Activated CD8-positive, alpha-beta T cell treated with anti-CD3 and anti-CD28 coated beads for 36 hours (primary cell): ENCODE measurements at regions not wholly inside any gene's neighbourhood (a gene's known extent, or its start where the extent isn't known, plus 50 kb on each side); places are given as distances from the start of the nearest gene placed in this dataset.

Experiments
- ATAC-seq: fragments of 200-7000 bp; cut with Tn5 transposase; one replicate; pipeline ENCODE4 v1.10.0; 2021; ENCODE audit warnings: mild to moderate bottlenecking, moderate library complexity
- CTCF ChIA-PET: fragments of 350-600 bp; sonication (Branson Sonifier 250); formaldehyde crosslinking; loops from one replicate; lab custom pipeline; 2021; ENCODE audit warnings: antibody characterized with exemption; lab: Charles Lee
- POLR2A ChIA-PET: fragments of 350-600 bp; sonication (Branson Sonifier 250); formaldehyde crosslinking; loops from one replicate; lab custom pipeline; 2021; ENCODE audit warnings: antibody characterized with exemption; lab: Charles Lee
- DNase-seq: peaks from one replicate; pipeline ENCODE4 v3.0.0-alpha.2; 2020
- H3K27ac Mint-ChIP-seq: one replicate; pipeline ENCODE4 v1.8.0; 2021; ENCODE audit warnings: mild to moderate bottlenecking, mixed read lengths
- H3K27me3 Mint-ChIP-seq: one replicate; pipeline ENCODE4 v1.8.0; 2021; ENCODE audit warnings: mixed read lengths
- H3K36me3 Mint-ChIP-seq: one replicate; pipeline ENCODE4 v1.8.0; 2021; ENCODE audit warnings: low read depth, mixed read lengths
- H3K4me1 Mint-ChIP-seq: one replicate; pipeline ENCODE4 v1.8.0; 2021; ENCODE audit warnings: low read depth, mixed read lengths
- H3K4me3 Mint-ChIP-seq: one replicate; pipeline ENCODE4 v1.8.0; 2021; ENCODE audit warnings: mild to moderate bottlenecking, moderate library complexity, mixed read lengths
- H3K9me3 Mint-ChIP-seq: one replicate; pipeline ENCODE4 v1.8.0; 2021; ENCODE audit warnings: mixed read lengths
- intact Hi-C: fragments of 100-400 bp; cut with micrococcal nuclease; formaldehyde crosslinking; loops from one replicate; pipeline ENCODE4 v1.10.0; 2022
- TF ChIP-seq, protein P1 (sequence below): fragments of 200-600 bp; IDR thresholded peaks from one replicate; pipeline ENCODE4 v1.8.0; 2022; ENCODE audit warnings: antibody characterized with exemption, mild to moderate bottlenecking

DNA sequence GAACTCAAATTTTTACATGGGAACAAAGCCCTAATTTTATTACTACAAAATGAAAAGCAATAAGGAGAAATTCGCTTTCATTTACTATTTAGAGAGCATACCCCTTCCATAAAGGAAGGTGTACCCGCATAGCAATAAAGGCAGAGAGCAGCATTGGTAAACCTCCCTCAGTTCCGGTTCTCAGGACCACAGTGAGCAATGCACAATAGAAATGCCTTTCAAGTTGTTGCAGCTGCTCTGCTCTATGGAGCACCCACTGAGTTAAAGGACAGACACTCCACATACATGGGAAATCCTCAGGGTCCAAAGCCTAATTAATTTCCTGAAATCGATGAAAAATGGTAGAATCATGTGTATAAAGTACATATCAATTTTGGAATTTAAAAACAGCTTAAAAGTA is 89.9 kb upstream of the MPDZ start:
- POLR2A ChIA-PET = no interaction called here
- ATAC-seq (no peak), DNase-seq (no peak)
- H3K27ac Mint-ChIP-seq = no peak overlapping the region
- CTCF ChIA-PET = no interaction called here
- no peaks in the 10 kb centered on the region for H3K27me3 Mint-ChIP-seq
- H3K4me3 Mint-ChIP-seq = no peak overlapping the region
- no peaks in the 10 kb centered on the region for H3K36me3 Mint-ChIP-seq
- intact Hi-C loops = no loop called here
- TF ChIP-seq, protein P1, sequence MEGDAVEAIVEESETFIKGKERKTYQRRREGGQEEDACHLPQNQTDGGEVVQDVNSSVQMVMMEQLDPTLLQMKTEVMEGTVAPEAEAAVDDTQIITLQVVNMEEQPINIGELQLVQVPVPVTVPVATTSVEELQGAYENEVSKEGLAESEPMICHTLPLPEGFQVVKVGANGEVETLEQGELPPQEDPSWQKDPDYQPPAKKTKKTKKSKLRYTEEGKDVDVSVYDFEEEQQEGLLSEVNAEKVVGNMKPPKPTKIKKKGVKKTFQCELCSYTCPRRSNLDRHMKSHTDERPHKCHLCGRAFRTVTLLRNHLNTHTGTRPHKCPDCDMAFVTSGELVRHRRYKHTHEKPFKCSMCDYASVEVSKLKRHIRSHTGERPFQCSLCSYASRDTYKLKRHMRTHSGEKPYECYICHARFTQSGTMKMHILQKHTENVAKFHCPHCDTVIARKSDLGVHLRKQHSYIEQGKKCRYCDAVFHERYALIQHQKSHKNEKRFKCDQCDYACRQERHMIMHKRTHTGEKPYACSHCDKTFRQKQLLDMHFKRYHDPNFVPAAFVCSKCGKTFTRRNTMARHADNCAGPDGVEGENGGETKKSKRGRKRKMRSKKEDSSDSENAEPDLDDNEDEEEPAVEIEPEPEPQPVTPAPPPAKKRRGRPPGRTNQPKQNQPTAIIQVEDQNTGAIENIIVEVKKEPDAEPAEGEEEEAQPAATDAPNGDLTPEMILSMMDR = no peak
- peaks cover 1% of the 10 kb centered on the region for H3K9me3 Mint-ChIP-seq
- no peaks in the 10 kb centered on the region for H3K4me1 Mint-ChIP-seq

DNA sequence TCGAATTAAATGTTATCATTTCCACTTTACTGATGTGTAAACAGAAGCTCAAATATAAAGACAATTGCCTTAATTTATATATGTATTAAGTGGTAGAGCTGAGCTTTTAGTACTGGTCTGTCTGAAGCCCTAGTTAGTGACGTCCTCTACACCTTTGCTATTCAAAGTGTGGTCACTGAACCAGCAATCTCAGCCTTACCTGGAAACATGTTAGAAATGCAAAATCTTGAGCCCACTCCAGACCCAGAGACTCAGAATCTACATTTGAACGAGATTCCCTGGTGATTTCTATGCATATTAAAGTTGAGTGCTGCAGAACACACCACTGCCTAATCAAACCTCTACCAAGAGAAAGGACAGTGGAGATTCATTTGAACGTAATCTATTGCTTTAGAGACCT is 88.3 kb upstream of the MPDZ start:
- Mint-ChIP-seq H3K27me3 (no peaks in the 10 kb centered on the region), H3K27ac (no peak overlapping the region)
- intact Hi-C loops = no loop called here

DNA sequence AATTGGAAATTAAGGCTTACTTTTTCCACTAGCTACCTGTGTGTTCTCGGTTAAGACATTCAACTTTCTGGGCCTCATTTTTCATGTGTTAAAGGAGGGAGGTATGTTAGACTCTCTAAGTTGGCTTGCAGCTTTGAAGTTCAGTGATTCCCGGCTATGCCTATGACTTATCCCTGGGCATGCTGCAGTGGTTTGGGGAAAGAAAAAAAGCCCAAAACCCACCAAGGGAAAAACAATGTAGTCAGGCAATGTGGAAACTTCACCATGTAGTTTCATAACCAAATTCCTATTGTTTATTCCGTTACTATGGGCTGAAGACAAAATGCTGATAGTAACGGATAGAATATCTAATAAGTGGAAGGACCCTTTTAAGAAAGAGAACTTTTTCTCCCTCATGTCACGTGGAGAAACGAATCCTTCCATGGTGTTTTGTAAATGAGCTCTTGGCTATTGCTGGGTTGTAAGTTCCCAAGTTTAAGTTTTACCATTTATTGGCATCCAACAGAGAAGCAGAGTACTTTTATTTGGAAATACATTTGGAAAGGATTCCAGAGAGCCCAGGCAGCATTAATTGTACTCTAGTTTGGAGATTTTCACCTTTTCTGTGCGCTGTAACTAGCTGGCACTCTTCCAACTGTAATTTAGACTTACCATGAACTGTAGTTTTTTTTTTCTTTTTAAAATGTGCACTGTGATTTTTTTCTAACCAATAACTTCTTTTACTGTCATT is 84.9 kb upstream of the MPDZ start:
- H3K9me3 Mint-ChIP-seq = peaks cover 4% of the 10 kb centered on the region
- no peaks in the 10 kb centered on the region for H3K4me1 Mint-ChIP-seq
- ATAC-seq (no peak), DNase-seq (no peak)
- CTCF ChIA-PET = no interaction called here
- TF ChIP-seq, protein P1 = no peak
- no peaks in the 10 kb centered on the region for H3K36me3 Mint-ChIP-seq
- POLR2A ChIA-PET = no interaction called here
- no peaks in the 10 kb centered on the region for H3K27me3 Mint-ChIP-seq
- H3K4me3 Mint-ChIP-seq = no peak overlapping the region
- no peak overlapping the region for H3K27ac Mint-ChIP-seq
- intact Hi-C loops = no loop called here

More for the DNA sequence above, 88.3 kb upstream of the MPDZ start:
- DNase-seq = no peak
- TF ChIP-seq, protein P1 = no peak
- POLR2A ChIA-PET = no interaction called here
- CTCF ChIA-PET = no interaction called here
- H3K9me3 Mint-ChIP-seq = peaks cover 4% of the 10 kb centered on the region
- no peaks in the 10 kb centered on the region for H3K4me1 Mint-ChIP-seq
- no peak overlapping the region for H3K4me3 Mint-ChIP-seq
- no peak for ATAC-seq
- H3K36me3 Mint-ChIP-seq = no peaks in the 10 kb centered on the region

DNA sequence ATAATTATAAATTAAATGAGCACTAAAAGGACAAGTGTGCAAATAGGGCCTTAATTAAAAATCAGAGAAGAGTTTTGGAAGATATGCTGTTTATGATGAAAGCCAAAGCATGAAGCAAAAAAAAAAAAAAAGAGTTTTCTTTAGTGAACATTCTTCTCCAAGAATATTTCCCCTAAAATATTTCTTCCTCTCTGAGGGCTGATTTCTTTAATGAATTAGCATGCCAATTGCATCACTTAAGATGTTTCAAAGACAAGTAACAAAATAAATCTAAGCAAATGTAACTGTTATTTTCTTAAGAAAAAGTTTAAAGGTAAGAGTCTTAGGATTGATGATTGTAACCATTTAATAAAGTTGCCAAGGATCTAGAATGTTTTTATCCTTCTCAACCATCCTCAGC is 81.6 kb upstream of the MPDZ start:
- CTCF ChIA-PET = no interaction called here
- POLR2A ChIA-PET = no interaction called here
- DNase-seq (no peak), ATAC-seq (no peak)
- TF ChIP-seq, protein P1 = no peak
- H3K4me1 Mint-ChIP-seq = no peaks in the 10 kb centered on the region
- H3K36me3 Mint-ChIP-seq = no peaks in the 10 kb centered on the region
- no peaks in the 10 kb centered on the region for H3K27me3 Mint-ChIP-seq
- H3K9me3 Mint-ChIP-seq = peaks cover 2% of the 10 kb centered on the region
- intact Hi-C loops = no loop called here
- no peak overlapping the region for H3K27ac Mint-ChIP-seq
- no peak overlapping the region for H3K4me3 Mint-ChIP-seq

DNA sequence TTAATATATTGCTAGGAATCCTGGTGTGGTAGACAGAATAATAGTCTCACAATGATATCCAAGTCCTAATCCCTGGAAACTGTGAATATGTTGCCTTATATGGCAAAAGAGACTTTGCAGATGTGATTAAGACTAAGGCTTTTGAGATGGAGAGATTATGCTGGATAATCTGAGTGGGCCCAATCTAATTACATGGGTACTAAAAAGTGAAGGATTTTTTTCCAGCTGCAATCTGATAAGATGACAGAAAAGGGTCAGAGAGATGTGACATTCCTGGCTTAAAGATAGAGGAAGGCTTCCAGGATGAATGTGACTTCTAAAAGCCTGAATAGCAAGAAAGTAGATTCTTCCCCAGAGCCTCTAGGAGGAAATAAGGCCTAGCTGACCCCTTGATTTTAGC is 80.7 kb upstream of the MPDZ start:
- Mint-ChIP-seq H3K27ac (no peak overlapping the region), H3K4me3 (no peak overlapping the region), H3K36me3 (no peaks in the 10 kb centered on the region), H3K27me3 (no peaks in the 10 kb centered on the region), H3K4me1 (no peaks in the 10 kb centered on the region), H3K9me3 (peaks cover 2% of the 10 kb centered on the region)
- ChIA-PET CTCF (no interaction called here), POLR2A (no interaction called here)
- TF ChIP-seq, protein P1 = no peak
- intact Hi-C loops = no loop called here
- DNase-seq = no peak
- ATAC-seq = no peak
